ENCODE measurements at regions not wholly inside any gene's neighbourhood (a gene's known extent, or its start where the extent isn't known, plus 50 kb on each side); places are given as distances from the start of the nearest gene placed in this dataset.
"Not testable (repeated sequence)": the region's sequence is repeated elsewhere in the genome, so short reads cannot be mapped to it uniquely, and the experiment has no call there.

- TF ChIP-seq CTCF (IDR thresholded peaks at IDR 0.05; ENCODE audit: low read length, missing control alignments), result no peak
- DNase-seq (ENCODE audit: low read depth), result no peak
- no peak overlapping the region for H3K4me3 ChIP-seq (replicated peaks; ENCODE audit: low read depth, low read length)
Measured at GRCh38 chr7:41445432-41445831, 257.5 kb downstream of the INHBA start.

GRCh38 chr7:41439515-41439879 is 263.4 kb downstream of the INHBA start:
- no peak for DNase-seq (ENCODE audit: low read depth)
- no peak for TF ChIP-seq CTCF (IDR thresholded peaks at IDR 0.05; ENCODE audit: low read length, missing control alignments)

GRCh38 chr7:41438705-41439514 is 264.0 kb downstream of the INHBA start:
- DNase-seq (ENCODE audit: low read depth), result no peak
- TF ChIP-seq CTCF (IDR thresholded peaks at IDR 0.05; ENCODE audit: low read length, missing control alignments), result no peak

More at GRCh38 chr7:41439515-41439879, 263.4 kb downstream of the INHBA start:
- no peak overlapping the region for H3K4me3 ChIP-seq (replicated peaks; ENCODE audit: low read depth, low read length)

GRCh38 chr7:41437257-41438196 is 265.4 kb downstream of the INHBA start:
- TF ChIP-seq CTCF (IDR thresholded peaks at IDR 0.05; ENCODE audit: low read length, missing control alignments), result no peak
- DNase-seq (ENCODE audit: low read depth), result no peak
- no peak overlapping the region for H3K4me3 ChIP-seq (replicated peaks; ENCODE audit: low read depth, low read length)

More at GRCh38 chr7:41438705-41439514, 264.0 kb downstream of the INHBA start:
- H3K4me3 ChIP-seq (replicated peaks; ENCODE audit: low read depth, low read length), result no peak overlapping the region

GRCh38 chr7:41436139-41436538 is 266.8 kb downstream of the INHBA start:
- DNase-seq (ENCODE audit: low read depth), result no peak

GRCh38 chr7:41435020-41435419 is 267.9 kb downstream of the INHBA start:
- H3K4me3 ChIP-seq (replicated peaks; ENCODE audit: low read depth, low read length); DNase-seq (ENCODE audit: low read depth): not testable (repeated sequence)

More at GRCh38 chr7:41436139-41436538, 266.8 kb downstream of the INHBA start:
- TF ChIP-seq CTCF (IDR thresholded peaks at IDR 0.05; ENCODE audit: low read length, missing control alignments), result no peak
- no peak overlapping the region for H3K4me3 ChIP-seq (replicated peaks; ENCODE audit: low read depth, low read length)

- no peak for DNase-seq (ENCODE audit: low read depth)
- no peak for TF ChIP-seq CTCF (IDR thresholded peaks at IDR 0.05; ENCODE audit: low read length, missing control alignments)
- H3K4me3 ChIP-seq (replicated peaks; ENCODE audit: low read depth, low read length), result no peak overlapping the region
Measured at GRCh38 chr7:41431671-41432070, 271.2 kb downstream of the INHBA start.

All from fibroblast of pulmonary artery (primary cell).